ENCODE measurements at regions not wholly inside any gene's neighbourhood (a gene's known extent, or its start where the extent isn't known, plus 50 kb on each side); places are given as distances from the start of the nearest gene placed in this dataset.
"Not testable (repeated sequence)": the region's sequence is repeated elsewhere in the genome, so short reads cannot be mapped to it uniquely, and the experiment has no call there.

DNA sequence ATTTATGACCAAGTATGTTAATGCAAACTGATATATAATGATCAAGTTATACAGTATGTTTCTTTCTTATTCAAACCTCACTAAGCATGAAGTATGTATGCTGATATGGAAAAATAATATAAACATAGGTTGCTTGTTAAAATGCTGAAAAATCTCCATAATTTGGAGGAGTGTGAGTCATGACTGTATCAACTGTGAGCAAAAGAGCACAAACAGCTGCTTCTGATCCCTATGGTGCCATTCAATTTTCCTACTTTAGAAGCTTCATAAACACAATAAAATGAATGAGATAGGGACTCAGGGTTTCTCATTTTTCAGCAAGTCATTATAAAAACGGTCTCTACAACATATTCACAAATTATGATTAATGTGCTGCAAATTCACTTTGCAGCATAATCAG, 129.9 kb upstream of the TFPI start:
- peak; percentile 2 for DNase-seq (ENCODE audit: low read depth)

GRCh38 chr2:187686416-187687024, 132.3 kb upstream of the TFPI start:
- no peak for DNase-seq (ENCODE audit: low read depth)

GRCh38 chr2:187687585-187687984, 133.3 kb upstream of the TFPI start:
- DNase-seq (ENCODE audit: low read depth), result no peak

DNA sequence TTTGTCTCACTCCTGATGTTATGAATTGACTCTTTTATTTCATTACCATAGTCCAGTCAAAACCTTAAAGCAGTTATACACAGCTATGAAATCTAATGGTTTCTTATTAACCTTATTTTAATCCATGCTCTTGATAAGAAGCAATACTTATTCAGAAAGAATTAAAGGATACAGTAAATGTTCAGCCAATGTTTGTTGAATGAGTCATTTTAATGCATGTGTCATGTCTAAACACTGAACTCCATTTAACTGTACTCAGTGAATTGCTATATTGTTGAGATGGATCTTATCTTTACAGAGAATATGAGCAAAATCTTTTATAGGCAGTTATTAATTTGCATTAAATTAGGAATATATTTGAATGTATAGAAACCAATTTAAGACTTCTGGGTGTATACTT, 135.1 kb upstream of the TFPI start:
- peak; percentile 58 for DNase-seq (ENCODE audit: low read depth)

GRCh38 chr2:187693923-187694322, 139.7 kb upstream of the TFPI start:
- no peak for DNase-seq (ENCODE audit: low read depth)

DNA sequence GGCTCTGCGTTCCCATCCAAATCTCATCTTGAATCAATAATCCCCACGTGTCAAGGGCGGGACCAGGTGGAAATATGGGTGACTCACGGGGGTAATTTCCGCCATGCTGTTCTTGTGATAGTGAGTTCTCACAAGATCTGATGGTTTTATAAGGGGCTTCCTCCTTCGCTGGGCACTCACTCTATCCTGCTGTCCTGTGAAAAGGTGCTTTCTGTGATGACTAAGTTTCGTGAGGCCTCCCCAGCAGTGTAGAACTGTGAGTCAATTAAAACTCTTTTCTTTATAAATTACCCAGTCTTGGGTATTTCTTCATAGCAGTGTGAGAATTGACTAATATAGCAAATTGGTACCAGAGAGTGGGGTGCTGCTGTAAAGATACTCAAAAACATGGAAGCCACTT, 142.4 kb upstream of the TFPI start:
- DNase-seq (ENCODE audit: low read depth), result not testable (repeated sequence)

DNA sequence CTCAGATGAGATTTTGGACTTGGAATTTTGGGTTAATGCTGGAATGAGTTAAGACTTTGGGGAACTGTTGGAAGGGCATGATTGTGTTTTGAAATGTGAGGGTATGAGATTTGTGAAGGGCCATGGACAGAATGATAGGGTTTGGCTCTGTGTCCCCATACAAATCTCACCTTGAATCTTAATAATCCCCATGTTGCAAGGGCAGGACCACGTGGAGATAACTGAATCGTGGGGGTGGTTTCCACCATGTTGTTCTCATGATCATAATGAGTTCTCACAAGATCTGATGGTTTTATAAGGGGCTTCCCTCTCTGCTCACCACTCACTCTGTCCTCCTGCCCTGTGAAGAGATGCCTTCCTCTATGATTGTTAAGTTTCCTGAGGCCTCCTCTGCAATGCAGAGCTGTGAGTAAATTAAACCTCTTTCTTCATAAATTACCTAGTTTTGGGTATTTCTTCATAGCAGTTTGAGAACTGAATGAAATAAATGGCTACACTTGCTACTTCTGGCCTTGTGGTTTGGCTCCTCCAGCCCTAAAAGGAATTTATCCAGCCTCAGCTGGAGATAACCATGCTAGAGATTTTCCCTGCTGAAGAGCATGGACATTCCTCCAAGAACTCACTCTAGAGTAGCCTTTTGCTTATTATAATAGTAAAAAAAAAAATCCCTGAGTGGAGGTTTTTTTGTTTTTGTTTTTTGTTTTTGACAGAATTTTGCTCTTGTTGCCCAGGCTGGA, 144.3 kb upstream of the TFPI start:
- DNase-seq (ENCODE audit: low read depth), result peak; percentile 45

DNA sequence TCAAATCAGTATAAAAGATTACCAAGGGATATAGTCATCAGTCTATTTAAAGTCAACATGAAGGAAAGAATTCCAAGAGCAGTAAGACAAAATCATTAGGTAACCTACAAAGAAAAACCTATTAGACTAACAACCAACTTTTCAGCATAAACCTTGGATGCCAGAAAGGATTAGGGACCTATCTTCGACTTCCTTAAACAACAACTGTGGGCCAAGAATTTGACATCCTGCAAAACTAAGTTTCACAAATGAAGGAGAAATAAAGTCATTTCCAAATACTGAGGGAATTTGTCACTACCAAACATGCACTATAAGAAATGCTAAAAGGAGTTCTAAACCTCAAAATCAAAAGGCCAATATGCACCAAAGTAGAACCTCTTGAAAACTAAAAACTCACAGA, 147.9 kb upstream of the TFPI start:
- DNase-seq (ENCODE audit: low read depth), result no peak

DNA sequence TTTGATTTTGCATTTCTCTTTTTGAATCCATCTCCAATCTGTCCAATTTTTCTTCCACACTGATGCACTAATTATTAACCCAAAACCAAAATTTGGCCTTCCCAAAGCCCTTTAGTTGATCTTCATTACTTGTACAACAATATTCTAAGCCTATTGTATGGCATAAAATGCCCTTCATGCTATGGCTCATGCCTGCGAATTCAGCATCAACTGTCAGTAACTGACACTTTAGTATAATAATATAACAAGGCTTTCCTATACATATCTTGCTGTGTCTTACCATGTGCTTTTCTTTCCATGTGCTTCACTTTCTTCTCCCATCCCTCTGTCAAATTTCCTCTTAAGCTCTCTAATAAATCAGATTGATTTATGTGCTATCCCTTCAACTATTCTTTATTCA, 154.0 kb upstream of the TFPI start:
- DNase-seq (ENCODE audit: low read depth), result no peak

DNA sequence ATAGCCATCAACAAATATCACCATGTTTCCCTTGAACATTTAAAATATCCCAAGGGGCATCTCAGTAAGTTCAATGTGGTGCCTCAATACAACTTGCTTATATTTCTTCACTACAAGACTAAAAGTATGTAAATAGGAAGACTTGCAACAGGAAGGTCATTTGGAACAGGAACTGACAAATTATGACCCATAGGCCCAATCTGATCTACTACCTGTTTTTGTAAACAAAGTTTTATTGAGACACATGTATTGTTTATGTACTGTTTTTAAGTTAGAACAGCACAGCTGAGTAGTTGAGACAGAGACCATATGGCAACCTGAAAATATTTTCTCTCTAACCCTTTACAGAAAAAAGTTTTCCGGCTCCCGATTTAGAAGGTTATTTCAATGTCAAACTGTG, 154.8 kb upstream of the TFPI start:
- DNase-seq (ENCODE audit: low read depth), result no peak

- no peak for DNase-seq (ENCODE audit: low read depth)
Observed at GRCh38 chr2:187710791-187711521, 156.7 kb upstream of the TFPI start.

DNA sequence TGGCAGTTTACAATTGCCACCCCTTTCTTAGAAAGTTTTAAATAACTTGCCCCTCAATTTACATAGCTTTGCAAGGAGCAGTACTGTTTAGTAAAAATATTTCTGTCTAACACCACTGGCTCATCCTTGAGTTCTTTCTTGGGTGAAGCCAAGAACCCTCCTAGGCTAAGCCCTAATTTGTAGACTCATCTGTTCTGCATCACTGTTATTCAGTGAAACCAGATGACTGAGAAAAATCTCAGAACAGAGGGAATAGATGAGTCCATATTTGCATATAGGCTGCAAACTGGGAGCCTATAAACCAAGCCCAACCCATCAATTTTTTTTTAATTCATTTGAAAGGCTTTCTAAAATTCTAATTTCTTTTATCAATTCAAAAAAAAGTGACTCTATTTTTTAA, 161.4 kb upstream of the TFPI start:
- no peak for DNase-seq (ENCODE audit: low read depth)

DNA sequence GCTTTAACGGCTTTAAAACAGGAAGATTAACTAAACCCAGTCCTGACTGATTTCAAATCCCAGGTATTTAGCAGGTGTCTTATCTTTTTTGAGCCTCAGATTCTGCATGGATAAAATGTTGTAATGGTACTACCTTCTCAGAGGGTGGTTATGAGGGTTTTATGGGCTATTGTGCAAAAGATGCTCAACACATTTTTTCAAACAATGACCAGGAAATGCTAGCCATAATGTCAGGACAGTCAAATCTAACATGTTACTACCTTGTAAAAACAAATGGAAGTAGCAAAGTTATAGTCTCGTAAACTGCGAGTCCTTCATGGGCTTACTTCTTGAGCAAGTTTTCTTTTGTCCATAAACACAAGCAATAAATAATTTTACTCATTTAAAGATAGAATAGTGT, 162.1 kb upstream of the TFPI start:
- no peak for DNase-seq (ENCODE audit: low read depth)

DNA sequence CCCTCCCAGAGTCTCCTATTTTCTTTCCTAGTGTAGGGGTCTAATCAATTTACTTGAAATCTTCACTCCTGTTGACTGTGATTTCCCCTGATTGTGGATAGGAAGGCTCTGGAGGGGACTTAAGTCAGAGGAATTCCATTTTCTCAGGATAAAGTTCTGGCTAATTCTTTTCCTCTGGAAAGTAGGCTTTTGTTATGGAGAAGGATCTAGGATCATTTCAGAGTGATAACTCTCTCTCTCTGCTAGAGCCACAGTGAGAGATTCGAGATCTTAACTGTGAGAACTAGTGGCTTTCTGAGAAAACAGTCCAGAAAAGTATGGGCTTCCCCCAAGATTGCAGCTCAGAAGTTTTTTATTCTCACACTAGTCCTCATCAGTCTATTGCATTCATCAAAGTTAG, 163.9 kb upstream of the TFPI start:
- DNase-seq (ENCODE audit: low read depth), result no peak

DNA sequence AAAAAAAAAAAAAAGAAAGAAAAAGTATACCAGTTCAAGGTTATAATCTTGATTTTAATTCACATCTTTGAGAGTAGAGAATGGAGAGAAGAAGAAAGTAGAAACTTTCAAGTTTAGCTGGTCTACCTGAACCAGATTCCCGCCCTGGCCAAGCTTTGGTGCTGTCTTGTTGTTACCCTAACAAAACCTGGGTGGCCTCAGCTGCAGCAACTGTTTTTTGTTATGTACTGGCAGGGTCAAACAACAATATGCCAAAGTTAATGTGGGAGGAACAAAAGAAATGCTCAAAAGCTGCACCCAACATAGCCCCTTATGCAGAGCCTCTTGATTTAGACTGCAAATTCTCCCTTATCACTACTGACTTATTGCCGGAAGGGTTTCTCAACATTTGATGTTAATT, 165.3 kb upstream of the TFPI start:
- DNase-seq (ENCODE audit: low read depth), result no peak

- no peak for DNase-seq (ENCODE audit: low read depth)
Observed at GRCh38 chr2:187748958-187749357, 194.7 kb upstream of the TFPI start.

GRCh38 chr2:187749804-187750431, 195.7 kb upstream of the TFPI start:
- no peak for DNase-seq (ENCODE audit: low read depth)

DNA sequence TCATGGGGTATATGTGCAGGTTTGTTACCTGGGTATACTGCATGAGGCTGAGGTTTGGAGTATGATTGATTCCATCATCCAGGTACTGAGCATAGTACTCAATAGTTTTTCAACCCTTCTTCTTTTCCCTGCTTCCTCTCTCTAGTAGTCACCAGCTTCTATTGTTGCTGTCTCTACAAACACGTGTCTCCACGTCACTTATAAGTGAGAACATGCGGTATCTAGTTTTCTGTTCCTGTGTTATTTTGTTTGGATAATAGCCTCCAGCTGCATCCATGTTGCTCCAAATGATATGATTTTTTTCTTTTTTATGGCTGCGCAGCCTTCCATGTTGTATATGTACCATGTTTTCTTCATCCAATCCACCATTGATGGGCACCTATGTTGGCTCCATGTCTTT, 214.8 kb upstream of the TFPI start:
- DNase-seq (ENCODE audit: low read depth), result no peak

DNA sequence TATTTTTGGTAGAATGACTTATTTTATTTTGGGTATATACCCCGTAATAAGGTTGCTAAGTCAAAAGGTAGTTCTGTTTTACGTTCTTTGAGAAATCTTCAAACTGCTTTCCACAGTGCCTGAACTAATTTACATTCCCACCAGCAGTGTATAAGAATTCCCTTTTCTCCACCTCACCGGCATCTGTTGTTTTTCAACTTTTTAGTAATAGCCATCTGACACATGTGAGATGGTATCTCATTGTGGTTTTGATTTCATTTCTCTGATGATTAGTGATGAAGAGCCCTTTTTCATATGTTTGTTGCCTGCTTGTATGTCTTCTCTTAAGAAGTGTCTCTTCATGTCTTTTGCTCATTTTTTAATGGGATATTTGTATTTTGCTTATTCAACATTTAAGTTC, 215.2 kb upstream of the TFPI start:
- no peak for DNase-seq (ENCODE audit: low read depth)

DNA sequence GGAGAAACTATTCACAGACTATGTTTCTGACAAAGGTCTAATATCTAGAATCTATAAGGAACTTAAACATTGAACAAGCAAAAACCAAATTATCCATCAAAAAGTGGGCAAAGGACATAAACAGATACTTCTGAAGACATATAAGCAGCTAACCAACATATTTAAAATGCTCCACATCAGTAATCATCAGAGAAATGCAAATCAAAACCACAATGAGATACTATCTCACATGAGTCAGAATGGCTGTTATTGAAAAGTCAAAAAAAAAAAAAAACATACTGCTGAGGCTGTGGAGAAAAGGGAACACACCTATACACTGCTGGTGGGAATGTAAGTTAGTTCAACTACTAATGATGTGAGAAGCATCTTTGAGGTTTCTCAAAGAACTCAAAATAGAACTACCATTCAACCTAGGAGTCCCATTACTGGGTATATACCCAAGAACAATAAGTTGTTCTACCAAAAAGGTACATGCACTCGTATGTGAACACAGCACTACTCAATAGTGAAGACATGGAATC, 220.4 kb upstream of the TFPI start:
- DNase-seq (ENCODE audit: low read depth), result peak; percentile 68

- DNase-seq (ENCODE audit: low read depth), result no peak
Observed at GRCh38 chr2:187775196-187775595, 221.0 kb upstream of the TFPI start.

DNA sequence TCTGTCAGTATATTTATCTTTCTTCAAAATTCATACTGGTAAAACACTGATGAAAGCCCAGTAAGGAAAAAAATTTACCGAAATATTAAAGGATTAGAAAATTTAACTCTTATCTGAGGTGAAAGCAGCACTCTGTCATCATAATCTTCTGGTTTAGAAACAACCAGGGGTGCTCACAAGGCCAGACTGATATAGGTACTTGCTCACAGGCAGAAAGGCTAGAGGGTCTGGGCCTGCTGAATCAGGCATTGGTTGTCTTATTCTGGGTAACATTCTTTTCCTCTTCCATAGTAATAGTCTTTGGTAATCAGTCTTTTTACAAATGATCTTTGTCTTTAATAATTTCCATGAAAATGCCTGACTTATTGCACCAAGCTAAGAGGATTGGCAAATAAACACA, 221.4 kb upstream of the TFPI start:
- DNase-seq (ENCODE audit: low read depth), result peak; percentile 29

DNA sequence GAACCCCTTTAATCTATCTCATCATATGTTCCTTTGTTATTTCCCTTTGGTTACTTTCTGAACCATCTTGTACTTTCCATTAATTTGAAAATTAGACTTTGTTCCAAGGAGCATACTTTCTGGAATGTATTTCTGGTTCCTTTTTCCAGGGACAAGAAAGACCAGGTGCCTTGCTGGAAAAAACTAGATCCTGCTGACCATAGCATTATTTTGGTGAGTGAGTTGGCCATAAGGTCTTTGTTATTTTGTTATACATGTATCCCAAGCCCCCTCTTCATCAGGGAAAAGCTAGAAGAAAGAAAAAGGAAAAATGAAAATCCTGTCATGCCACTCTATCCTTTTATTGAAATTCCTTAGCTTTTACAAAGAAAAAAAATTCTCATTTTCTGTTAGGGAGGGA, 228.1 kb upstream of the TFPI start:
- no peak for DNase-seq (ENCODE audit: low read depth)

All from iris pigment epithelial cell (primary cell).